Natural killer cell treated with Interleukin-12 subunit alpha and Interleukin-12 subunit beta and Interleukin-15 and Interleukin-18, amount 100 ng/mL, for 72 hours (primary cell): ENCODE measurements at regions not wholly inside any gene's neighbourhood (a gene's known extent, or its start where the extent isn't known, plus 50 kb on each side); places are given as distances from the start of the nearest gene placed in this dataset.

Source experiments
- ATAC-seq, 2 donors: fragments of 150-1000 bp; cut with Tn5 transposase in 1 of 2; sonication (Bioruptor Pico), chemical (Tn5 transposase) in 1 of 2; 2 replicates each; pipeline ENCODE4 v1.10.0; 2021
- DNase-seq: peaks from one replicate; pipeline ENCODE4 v3.0.0; 2022; ENCODE audit warnings: low spot score
- H3K27ac Mint-ChIP-seq, 2 donors: 1 replicate in 1 of 2; 2 replicates in 1 of 2; pipeline ENCODE4 v1.8.0; 2022; ENCODE audit warnings: mixed read lengths in 2 of 2, mild to moderate bottlenecking in 1 of 2, moderate library complexity in 1 of 2
- H3K27me3 Mint-ChIP-seq, 2 donors: 1 replicate in 1 of 2; 2 replicates in 1 of 2; pipeline ENCODE4 v1.8.0; 2022; ENCODE audit warnings: mixed read lengths in 2 of 2
- H3K36me3 Mint-ChIP-seq: one replicate; pipeline ENCODE4 v1.8.0; 2022; ENCODE audit warnings: mixed read lengths
- H3K4me1 Mint-ChIP-seq, 2 donors: 1 replicate in 1 of 2; 2 replicates in 1 of 2; pipeline ENCODE4 v1.8.0; 2022; ENCODE audit warnings: low read depth in 2 of 2, mixed read lengths in 2 of 2, mild to moderate bottlenecking in 1 of 2
- H3K4me3 Mint-ChIP-seq: one replicate; pipeline ENCODE4 v1.8.0; 2022; ENCODE audit warnings: mixed read lengths
- H3K9me3 Mint-ChIP-seq: 2 replicates; pipeline ENCODE4 v1.8.0; 2022; ENCODE audit warnings: mixed read lengths

- DNase-seq, result no peak
- Mint-ChIP-seq H3K27ac (no peak overlapping the region), H3K4me1 (no peaks in the 10 kb centered on the region), H3K9me3 (no peaks in the 10 kb centered on the region), H3K27me3 (no peaks in the 10 kb centered on the region), H3K36me3 (peaks cover 6% of the 10 kb centered on the region), H3K4me3 (no peak overlapping the region)
- ATAC-seq, result no peak
These were observed 66.6 kb upstream of the ZNF722 start for GRCh38 chr7:63931985-63932577.
